ENCODE measurements at regions not wholly inside any gene's neighbourhood (a gene's known extent, or its start where the extent isn't known, plus 50 kb on each side); places are given as distances from the start of the nearest gene placed in this dataset.
A peak's percentile ranks its signal among the peaks of the same experiment; 100 is the strongest.
"Not testable (repeated sequence)": the region's sequence is repeated elsewhere in the genome, so short reads cannot be mapped to it uniquely, and the experiment has no call there.

DNA sequence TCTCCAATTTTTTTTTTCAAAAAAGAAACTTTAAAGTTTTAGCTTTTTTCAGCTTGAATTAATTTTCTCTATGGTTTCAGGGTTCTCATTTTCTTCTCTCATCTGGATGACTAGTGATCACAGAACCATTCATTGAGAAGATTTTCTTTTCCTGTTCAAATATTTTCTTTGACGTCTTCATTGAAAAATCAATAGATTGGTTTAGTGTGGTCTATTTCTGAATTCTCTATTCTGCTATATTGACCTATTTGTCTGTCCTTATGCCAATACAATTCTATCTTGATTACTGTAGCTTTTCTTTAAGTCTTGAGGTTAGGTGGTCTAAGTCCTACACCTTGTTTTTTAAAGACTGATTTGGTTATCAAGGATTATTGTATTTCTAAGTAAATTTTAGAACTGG is 150.2 kb upstream of the MAN1A1 start:
- in situ Hi-C loops (cut with HindIII; ENCODE audit: low sequenced_read_pairs): no loop called here
- DNase-seq (ENCODE audit: low read depth, low spot score): no peak
- no peak for TF ChIP-seq CTCF (IDR thresholded peaks at IDR 0.05; ENCODE audit: low read depth, low read length)
- H3K4me3 ChIP-seq (ENCODE audit: low read depth, low read length): no peak overlapping the region

DNA sequence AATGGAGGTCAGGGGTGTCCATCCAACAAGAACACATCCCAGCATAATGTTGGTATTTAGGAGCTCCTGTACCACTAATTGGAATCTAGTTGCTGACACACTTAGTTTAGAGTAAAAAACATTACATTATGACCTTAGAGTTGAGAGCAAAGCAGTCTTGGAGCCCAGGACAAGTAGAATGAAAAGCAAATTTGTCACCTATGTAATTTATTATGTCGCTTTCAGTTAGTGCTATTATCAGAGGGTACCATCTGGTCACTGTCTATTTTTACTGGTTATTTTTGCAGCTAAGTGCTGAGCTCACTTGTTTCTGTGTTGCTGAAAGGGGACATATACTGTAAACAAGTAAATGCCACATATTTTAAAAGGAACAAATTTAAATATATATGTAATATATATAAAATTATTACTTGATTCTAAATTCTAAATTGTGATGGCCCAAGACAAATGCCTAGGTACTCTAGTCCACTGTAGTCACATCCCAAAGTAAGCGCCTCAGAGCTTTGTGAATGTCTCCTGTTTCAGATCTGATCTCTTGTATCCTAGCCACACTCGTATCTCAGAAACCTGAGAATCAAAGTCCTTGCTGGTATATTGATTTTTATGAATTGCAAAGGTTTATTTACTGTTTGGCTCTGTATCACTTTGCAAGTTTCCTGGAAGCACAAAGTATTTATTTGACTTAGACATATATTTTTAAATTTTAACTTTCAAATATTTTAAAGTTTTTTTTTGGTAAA is 148.6 kb upstream of the MAN1A1 start:
- in situ Hi-C loops (cut with HindIII; ENCODE audit: low sequenced_read_pairs): no loop called here

GRCh38 chr6:119495230-119495683 is 145.7 kb upstream of the MAN1A1 start:
- in situ Hi-C loops (cut with HindIII; ENCODE audit: low sequenced_read_pairs): no loop called here
- no peak overlapping the region for H3K4me3 ChIP-seq (ENCODE audit: low read depth, low read length)
- no peak for TF ChIP-seq CTCF (IDR thresholded peaks at IDR 0.05; ENCODE audit: low read depth, low read length)
- no peak for DNase-seq (ENCODE audit: low read depth, low spot score)

More for the DNA sequence above, 148.6 kb upstream of the MAN1A1 start:
- no peak for DNase-seq (ENCODE audit: low read depth, low spot score)
- TF ChIP-seq CTCF (IDR thresholded peaks at IDR 0.05; ENCODE audit: low read depth, low read length): no peak
- H3K4me3 ChIP-seq (ENCODE audit: low read depth, low read length): no peak overlapping the region

- in situ Hi-C loops (cut with HindIII; ENCODE audit: low sequenced_read_pairs): no loop called here
- DNase-seq (ENCODE audit: low read depth, low spot score): no peak
- H3K4me3 ChIP-seq (ENCODE audit: low read depth, low read length): no peak overlapping the region
- TF ChIP-seq CTCF (IDR thresholded peaks at IDR 0.05; ENCODE audit: low read depth, low read length): no peak
Measured at GRCh38 chr6:119493980-119494379, 144.4 kb upstream of the MAN1A1 start.

- H3K4me3 ChIP-seq (ENCODE audit: low read depth, low read length); in situ Hi-C loops (cut with HindIII; ENCODE audit: low sequenced_read_pairs); DNase-seq (ENCODE audit: low read depth, low spot score): not testable (repeated sequence)
Measured at GRCh38 chr6:119491112-119491511, 141.6 kb upstream of the MAN1A1 start.

DNA sequence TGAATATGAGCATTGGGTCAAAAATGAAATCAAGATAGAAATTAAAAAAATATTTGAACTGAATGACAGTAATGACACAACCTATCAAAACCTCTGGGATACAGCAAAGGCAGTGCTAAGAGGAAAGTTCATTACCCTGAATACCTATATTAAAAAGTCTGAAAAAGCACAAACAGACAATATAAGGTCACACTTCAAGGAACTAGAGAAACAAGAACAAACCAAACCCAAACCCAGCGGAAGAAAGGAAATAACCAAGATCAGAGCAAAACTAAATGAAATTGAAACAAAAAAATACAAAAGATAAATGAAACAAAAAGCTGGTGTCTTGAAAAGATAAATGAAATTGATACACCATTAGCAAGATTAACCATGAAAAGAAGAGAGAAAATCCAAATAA is 140.5 kb upstream of the MAN1A1 start:
- DNase-seq (ENCODE audit: low read depth, low spot score); H3K4me3 ChIP-seq (ENCODE audit: low read depth, low read length); in situ Hi-C loops (cut with HindIII; ENCODE audit: low sequenced_read_pairs): not testable (repeated sequence)

DNA sequence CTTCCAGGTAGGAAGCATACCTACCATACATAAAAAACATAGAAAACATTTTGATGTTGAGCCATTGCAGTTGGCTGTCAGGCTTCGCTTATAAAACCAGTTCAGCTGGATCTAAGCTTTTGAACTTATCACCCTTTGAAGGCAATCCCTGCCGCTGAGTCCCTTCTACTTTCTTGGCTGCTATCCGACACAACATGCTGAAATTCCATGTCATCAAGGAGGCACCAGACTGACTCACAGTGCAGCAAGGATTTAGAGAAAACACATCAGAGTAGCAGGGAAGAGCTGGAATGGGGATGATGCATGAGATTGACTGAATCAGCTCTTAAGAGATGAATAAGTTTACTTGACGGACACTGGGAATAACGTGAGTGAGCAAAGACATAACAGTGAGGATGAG is 135.0 kb upstream of the MAN1A1 start:
- in situ Hi-C loops (cut with HindIII; ENCODE audit: low sequenced_read_pairs): no loop called here
- peak; percentile 88 for DNase-seq (ENCODE audit: low read depth, low spot score)
- H3K4me3 ChIP-seq (ENCODE audit: low read depth, low read length): no peak overlapping the region
- no peak for TF ChIP-seq CTCF (IDR thresholded peaks at IDR 0.05; ENCODE audit: low read depth, low read length)

DNA sequence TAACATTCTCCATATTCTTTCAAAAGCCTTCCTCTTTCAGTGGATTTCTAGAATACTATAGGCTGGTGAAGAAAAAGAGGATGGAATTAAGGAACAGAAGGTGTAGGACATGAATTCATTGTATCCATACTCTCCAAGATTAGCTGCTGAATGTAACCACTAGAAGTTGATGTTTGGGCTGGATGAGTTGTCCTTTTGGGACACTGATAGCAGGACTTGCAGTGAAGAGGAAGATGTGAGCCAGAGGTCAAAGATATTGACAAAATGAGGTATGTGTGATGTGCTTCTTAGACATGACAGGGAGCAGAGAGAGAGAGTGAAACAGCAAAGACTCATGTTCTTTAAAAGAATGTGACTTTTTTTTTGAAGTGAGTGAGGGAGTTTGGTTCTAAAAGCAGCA is 134.3 kb upstream of the MAN1A1 start:
- H3K4me3 ChIP-seq (ENCODE audit: low read depth, low read length): no peak overlapping the region
- in situ Hi-C loops (cut with HindIII; ENCODE audit: low sequenced_read_pairs): no loop called here
- no peak for TF ChIP-seq CTCF (IDR thresholded peaks at IDR 0.05; ENCODE audit: low read depth, low read length)
- no peak for DNase-seq (ENCODE audit: low read depth, low spot score)

Measured in astrocyte of the spinal cord (primary cell).